HG03342 (cell line): ENCODE measurements at regions not wholly inside any gene's neighbourhood (a gene's known extent, or its start where the extent isn't known, plus 50 kb on each side); places are given as distances from the start of the nearest gene placed in this dataset.

ENCODE experiments used
- ATAC-seq: cut with Tn5 transposase; IDR thresholded peaks from one replicate; pipeline ENCODE4 v1.9.1; 2021; ENCODE audit warnings: mild to moderate bottlenecking, moderate library complexity; ENCODE audit not compliant: unreplicated experiment

GRCh38 chr5:158140120-158140731 lies 281.3 kb upstream of the CLINT1 start:
- no peak for ATAC-seq

GRCh38 chr5:158139161-158139560 lies 280.2 kb upstream of the CLINT1 start:
- no peak for ATAC-seq

GRCh38 chr5:158135682-158136179 lies 276.8 kb upstream of the CLINT1 start:
- no peak for ATAC-seq

GRCh38 chr5:158133369-158133768 lies 274.4 kb upstream of the CLINT1 start:
- ATAC-seq = no peak

- no peak for ATAC-seq
Observed at GRCh38 chr5:158127536-158127935, 268.6 kb upstream of the CLINT1 start.

- ATAC-seq = no peak
Observed at GRCh38 chr5:158126442-158127405, 267.8 kb upstream of the CLINT1 start.

- no peak for ATAC-seq
Observed at GRCh38 chr5:158124606-158125316, 265.8 kb upstream of the CLINT1 start.

- no peak for ATAC-seq
Observed at GRCh38 chr5:158123595-158123994, 264.6 kb upstream of the CLINT1 start.

GRCh38 chr5:158121678-158122077 lies 262.7 kb upstream of the CLINT1 start:
- ATAC-seq = no peak

GRCh38 chr5:158120760-158121159 lies 261.8 kb upstream of the CLINT1 start:
- ATAC-seq = no peak

GRCh38 chr5:158119961-158120723 lies 261.2 kb upstream of the CLINT1 start:
- ATAC-seq = no peak

GRCh38 chr5:158117467-158118160 lies 258.7 kb upstream of the CLINT1 start:
- no peak for ATAC-seq

GRCh38 chr5:158116965-158117364 lies 258.0 kb upstream of the CLINT1 start:
- no peak for ATAC-seq

GRCh38 chr5:158115468-158115867 lies 256.5 kb upstream of the CLINT1 start:
- no peak for ATAC-seq

GRCh38 chr5:158108177-158108576 lies 249.2 kb upstream of the CLINT1 start:
- ATAC-seq = no peak

GRCh38 chr5:158100373-158100888 lies 241.5 kb upstream of the CLINT1 start:
- ATAC-seq = no peak

- no peak for ATAC-seq
Observed at GRCh38 chr5:158099571-158100105, 240.7 kb upstream of the CLINT1 start.

- ATAC-seq = no peak
Observed at GRCh38 chr5:158096835-158097234, 237.9 kb upstream of the CLINT1 start.

- ATAC-seq = no peak
Observed at GRCh38 chr5:158086856-158087255, 227.9 kb upstream of the CLINT1 start.

GRCh38 chr5:158084292-158084691 lies 225.3 kb upstream of the CLINT1 start:
- no peak for ATAC-seq
